Testis (tissue), 2 donors: ENCODE measurements at regions not wholly inside any gene's neighbourhood (a gene's known extent, or its start where the extent isn't known, plus 50 kb on each side); places are given as distances from the start of the nearest gene placed in this dataset.
"Not testable (repeated sequence)": the region's sequence is repeated elsewhere in the genome, so short reads cannot be mapped to it uniquely, and the experiment has no call there.

Experiments used
- DNase-seq: peaks from one replicate; pipeline ENCODE4 v3.0.0-alpha.2; 2019
- H3K27ac ChIP-seq, 2 donors: fragments of 200-600 bp; sonication (generic); one replicate each; pipeline ENCODE4 v1.5.1; 2019
- H3K27me3 ChIP-seq: fragments of 200-600 bp; sonication (generic); one replicate; pipeline ENCODE4 v1.5.1; 2019
- H3K36me3 ChIP-seq: fragments of 200-600 bp; sonication (generic); one replicate; pipeline ENCODE4 v1.5.1; 2017; ENCODE audit warnings: low read depth; ENCODE audit errors: missing control alignments
- H3K4me1 ChIP-seq: fragments of 200-600 bp; sonication (generic); one replicate; pipeline ENCODE4 v1.5.1; 2019
- H3K4me3 ChIP-seq, 2 donors: fragments of 200-600 bp; sonication (generic); one replicate each; pipeline ENCODE4 v1.5.1; 2017 to 2019
- H3K9me3 ChIP-seq: fragments of 200-600 bp; sonication (generic); one replicate; pipeline ENCODE4 v1.5.1; 2017
- CTCF ChIP-seq, 3 experiments: fragments of 450-650 bp in 2 of 3; fragments of 200-600 bp in 1 of 3; sonication (generic) in 1 of 3; IDR thresholded peaks; one replicate each; pipeline ENCODE4 v1.5.1; 2016 to 2019; ENCODE audit warnings: antibody characterized with exemption in 3 of 3, mild to moderate bottlenecking in 2 of 3, moderate library complexity in 1 of 3
- POLR2A ChIP-seq: fragments of 450-650 bp; IDR thresholded peaks from one replicate; pipeline ENCODE4 v1.6.1; 2017; ENCODE audit warnings: antibody characterized with exemption, mild to moderate bottlenecking, moderate library complexity
- WGBS, 2 donors: methylation state at CpG; one replicate each; pipeline ENCODE4 v1.1.5; 2018; 5-methylcytosine and 5-hydroxymethylcytosine counted together
- intact Hi-C: fragments of 100-400 bp; cut with DNase I; formaldehyde crosslinking; loops from one replicate; pipeline ENCODE4 v1.15.1; 2023; ENCODE audit warnings: low total_unique reads

DNA sequence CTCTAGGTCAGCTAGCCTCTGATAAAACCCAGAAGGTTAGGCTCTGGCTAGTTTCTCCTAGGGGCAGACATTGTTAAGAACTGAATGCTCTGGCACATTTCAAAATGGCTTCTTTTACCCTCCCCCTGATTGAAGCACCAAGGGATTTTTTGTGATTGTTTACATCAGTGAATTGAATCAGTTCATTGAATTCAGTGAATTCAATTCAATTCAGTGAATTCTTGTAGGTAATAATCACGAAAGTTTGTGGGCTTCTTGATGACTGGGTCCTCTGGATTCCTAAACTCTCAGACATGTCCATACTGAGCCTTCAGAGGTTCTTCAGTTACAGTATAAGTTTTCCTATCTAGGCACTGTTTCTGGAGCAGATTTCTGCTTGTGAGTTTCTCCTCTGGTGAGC lies 135.2 kb upstream of the ELAC2 start:
- DNase-seq: no peak
- intact Hi-C loops: no loop called here
- TF ChIP-seq CTCF (IDR thresholded peaks at IDR 0.05): no peak
- no peak for TF ChIP-seq POLR2A

DNA sequence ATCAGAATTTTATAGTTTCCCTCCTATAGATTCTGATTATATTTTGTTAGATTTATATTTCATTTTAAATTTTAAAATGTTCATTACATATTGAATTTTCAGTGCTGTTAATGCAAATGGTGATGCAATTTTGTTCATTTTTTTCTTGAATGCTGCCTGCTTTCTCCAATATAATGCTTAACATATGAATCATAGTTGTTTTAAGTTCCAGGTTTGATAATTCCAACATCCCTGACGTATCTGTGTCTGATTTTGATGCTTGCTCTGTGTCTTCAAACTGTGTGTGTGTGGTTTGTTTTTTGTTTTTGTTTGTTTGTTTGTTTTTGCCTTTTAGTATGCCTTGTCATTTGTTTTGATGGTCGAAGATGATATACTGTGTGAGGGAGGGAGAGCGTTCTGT lies 134.7 kb upstream of the ELAC2 start:
- no peak overlapping the region for H3K4me3 ChIP-seq
- no peaks in the 10 kb centered on the region for H3K9me3 ChIP-seq
- H3K27ac ChIP-seq: no peak overlapping the region
- intact Hi-C loops: no loop called here
- no peaks in the 10 kb centered on the region for H3K4me1 ChIP-seq
- no peak for DNase-seq
- WGBS, 2 donors: 87 to 90% methylated on average over 3 of the region's 3 CpGs
- H3K36me3 ChIP-seq: no peaks in the 10 kb centered on the region
- H3K27me3 ChIP-seq: no peaks in the 10 kb centered on the region
- no peak for TF ChIP-seq CTCF (IDR thresholded peaks at IDR 0.05)
- TF ChIP-seq POLR2A: no peak

More for the DNA sequence above, 135.2 kb upstream of the ELAC2 start:
- Histone ChIP-seq H3K4me3 (no peak overlapping the region), H3K4me1 (no peaks in the 10 kb centered on the region), H3K27me3 (no peaks in the 10 kb centered on the region), H3K9me3 (no peaks in the 10 kb centered on the region), H3K27ac (no peak overlapping the region), H3K36me3 (no peaks in the 10 kb centered on the region)
- 71 to 75% methylated on average over 1 of the region's 1 CpG for WGBS, 2 donors

DNA sequence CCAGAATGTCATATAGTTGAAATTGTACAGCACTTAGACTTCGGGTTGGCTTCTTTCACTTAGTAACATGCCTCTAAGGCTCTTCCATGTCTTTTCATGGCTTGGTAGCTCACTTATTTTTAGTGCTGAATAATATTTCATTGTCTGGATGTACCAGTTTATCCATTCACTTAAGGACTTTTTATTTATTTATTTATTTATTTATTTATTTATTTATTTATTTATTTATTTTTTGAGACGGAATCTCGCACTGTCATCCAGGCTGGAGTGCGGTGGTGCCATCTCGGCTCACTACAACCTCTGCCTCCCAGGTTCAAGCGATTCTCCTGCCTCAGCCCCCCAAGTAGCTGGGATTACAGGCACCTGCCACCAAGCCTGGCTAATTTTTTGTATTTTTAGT lies 132.9 kb upstream of the ELAC2 start:
- H3K27me3 ChIP-seq, H3K9me3 ChIP-seq, H3K4me1 ChIP-seq, H3K36me3 ChIP-seq, H3K4me3 ChIP-seq, DNase-seq, H3K27ac ChIP-seq, intact Hi-C loops: not testable (repeated sequence)
- 87 to 94% methylated on average over 6 of the region's 6 CpGs for WGBS, 2 donors

- no peak for TF ChIP-seq POLR2A
- Histone ChIP-seq H3K27ac (no peak overlapping the region), H3K4me1 (no peaks in the 10 kb centered on the region), H3K9me3 (no peaks in the 10 kb centered on the region), H3K27me3 (no peaks in the 10 kb centered on the region), H3K36me3 (no peaks in the 10 kb centered on the region), H3K4me3 (no peak overlapping the region)
- WGBS, 2 donors: 75 to 92% methylated on average over 1 of the region's 1 CpG
- no peak for DNase-seq
- intact Hi-C loops: no loop called here
Measured at GRCh38 chr17:13143001-13143400, 125.2 kb upstream of the ELAC2 start.

- H3K4me3 ChIP-seq: no peak overlapping the region
- intact Hi-C loops: no loop called here
- no peak for TF ChIP-seq POLR2A
- WGBS, 2 donors: 36 to 62% methylated on average over 2 of the region's 2 CpGs
- H3K4me1 ChIP-seq: no peaks in the 10 kb centered on the region
- DNase-seq: no peak
- H3K36me3 ChIP-seq: no peaks in the 10 kb centered on the region
- H3K27ac ChIP-seq: no peak overlapping the region
- no peaks in the 10 kb centered on the region for H3K27me3 ChIP-seq
- H3K9me3 ChIP-seq: no peaks in the 10 kb centered on the region
Measured at GRCh38 chr17:13140750-13141149, 122.9 kb upstream of the ELAC2 start.

GRCh38 chr17:13135506-13135905 lies 117.7 kb upstream of the ELAC2 start:
- no peak overlapping the region for H3K27ac ChIP-seq
- no peaks in the 10 kb centered on the region for H3K4me1 ChIP-seq
- intact Hi-C loops: no loop called here
- 52 to 71% methylated on average over 5 of the region's 5 CpGs for WGBS, 2 donors
- no peaks in the 10 kb centered on the region for H3K9me3 ChIP-seq
- DNase-seq: no peak
- TF ChIP-seq CTCF (IDR thresholded peaks at IDR 0.05): no peak
- H3K4me3 ChIP-seq: no peak overlapping the region
- no peaks in the 10 kb centered on the region for H3K36me3 ChIP-seq
- no peaks in the 10 kb centered on the region for H3K27me3 ChIP-seq
